Astrocyte of the cerebellum (primary cell): ENCODE measurements at regions not wholly inside any gene's neighbourhood (a gene's known extent, or its start where the extent isn't known, plus 50 kb on each side); places are given as distances from the start of the nearest gene placed in this dataset.
"Not testable (repeated sequence)": the region's sequence is repeated elsewhere in the genome, so short reads cannot be mapped to it uniquely, and the experiment has no call there.

Experiments used
- DNase-seq: peaks from one replicate; pipeline ENCODE4 v3.0.0-alpha.2; 2011; ENCODE audit warnings: low read depth
- H3K4me3 ChIP-seq: 2 replicates; pipeline ENCODE4 v1.5.1; 2011; ENCODE audit warnings: mild to moderate bottlenecking, low read depth, low read length, moderate library complexity
- CTCF ChIP-seq: IDR thresholded peaks from 2 replicates; pipeline ENCODE4 v1.5.1; 2012; ENCODE audit warnings: low read length, low read depth, moderate library complexity, mild to moderate bottlenecking; ENCODE audit errors: missing control alignments
- in situ Hi-C: cut with HindIII; loops from 2 replicates; pipeline ENCODE4 v1.10.0; 2017; ENCODE audit warnings: low sequenced_read_pairs

DNA sequence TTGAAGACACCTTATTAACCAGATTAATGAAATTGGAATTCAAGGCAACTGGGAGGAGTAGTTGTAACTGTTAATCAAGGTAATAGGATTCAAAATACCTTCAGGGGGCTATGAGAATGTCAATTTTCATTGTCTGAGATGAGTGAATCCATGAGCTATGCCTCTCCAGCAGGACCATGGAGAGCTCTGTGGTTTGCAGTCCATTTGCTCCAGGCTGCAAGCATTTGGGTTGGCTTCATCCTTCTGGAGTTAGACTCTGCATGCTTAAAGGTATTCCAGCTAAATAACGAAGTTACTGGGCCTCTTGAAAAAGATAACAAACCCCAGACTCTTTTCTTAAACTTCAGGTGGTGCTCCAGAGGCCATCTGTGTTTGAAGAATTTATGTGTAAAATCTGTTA is 207.1 kb upstream of the SLC8A1 start:
- in situ Hi-C loops = no loop called here
- peak; percentile 26 for DNase-seq
- TF ChIP-seq CTCF = no peak
- no peak overlapping the region for H3K4me3 ChIP-seq

DNA sequence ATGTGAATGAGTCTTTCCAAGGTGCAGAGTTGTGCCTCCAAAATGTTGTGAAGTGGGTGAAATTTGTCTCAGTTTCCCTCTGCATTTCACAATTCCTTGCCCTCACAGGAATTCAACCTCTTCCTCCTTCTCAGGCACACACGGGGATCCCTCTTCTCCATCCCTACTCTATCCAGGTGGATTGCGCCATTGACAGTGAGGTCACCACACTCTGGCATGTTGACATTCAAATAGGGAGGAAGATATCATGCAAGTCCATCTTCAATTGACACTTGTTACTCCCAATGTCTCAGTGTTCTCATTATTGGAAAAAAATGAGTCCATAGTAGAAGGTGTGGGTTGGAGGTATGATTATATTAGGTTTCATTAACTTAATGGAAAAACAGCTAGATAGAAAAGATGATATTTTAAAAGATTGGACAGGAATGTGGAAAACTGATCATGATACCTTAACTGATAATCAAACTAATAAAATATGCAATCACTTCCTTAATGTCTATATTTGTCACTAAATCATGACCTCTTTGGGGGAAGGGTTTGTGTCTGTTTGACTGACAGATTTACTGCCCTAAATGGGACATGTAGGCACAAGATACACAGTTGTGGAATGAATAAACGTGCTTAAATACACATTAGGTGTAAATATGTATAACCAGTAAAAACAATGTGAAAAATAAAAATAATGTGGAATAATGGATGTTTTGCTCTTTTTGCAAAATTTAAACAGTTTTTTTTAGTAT is 213.8 kb upstream of the SLC8A1 start:
- TF ChIP-seq CTCF = no peak
- in situ Hi-C loops = loop anchor here (5.0 kb wide), 1 partner anchor 82 kb away; no protein-coding TSS in a partner anchor
- no peak overlapping the region for H3K4me3 ChIP-seq
- DNase-seq = no peak

GRCh38 chr2:40666398-40666797 is 214.5 kb upstream of the SLC8A1 start:
- TF ChIP-seq CTCF = no peak
- in situ Hi-C loops = loop anchor here (5.0 kb wide), 1 partner anchor 81 kb away; no protein-coding TSS in a partner anchor
- no peak for DNase-seq
- no peak overlapping the region for H3K4me3 ChIP-seq

GRCh38 chr2:40668425-40668824 is 216.5 kb upstream of the SLC8A1 start:
- DNase-seq = no peak
- no peak for TF ChIP-seq CTCF
- no peak overlapping the region for H3K4me3 ChIP-seq
- in situ Hi-C loops = loop anchor here (5.0 kb wide), 1 partner anchor 79 kb away; no protein-coding TSS in a partner anchor

DNA sequence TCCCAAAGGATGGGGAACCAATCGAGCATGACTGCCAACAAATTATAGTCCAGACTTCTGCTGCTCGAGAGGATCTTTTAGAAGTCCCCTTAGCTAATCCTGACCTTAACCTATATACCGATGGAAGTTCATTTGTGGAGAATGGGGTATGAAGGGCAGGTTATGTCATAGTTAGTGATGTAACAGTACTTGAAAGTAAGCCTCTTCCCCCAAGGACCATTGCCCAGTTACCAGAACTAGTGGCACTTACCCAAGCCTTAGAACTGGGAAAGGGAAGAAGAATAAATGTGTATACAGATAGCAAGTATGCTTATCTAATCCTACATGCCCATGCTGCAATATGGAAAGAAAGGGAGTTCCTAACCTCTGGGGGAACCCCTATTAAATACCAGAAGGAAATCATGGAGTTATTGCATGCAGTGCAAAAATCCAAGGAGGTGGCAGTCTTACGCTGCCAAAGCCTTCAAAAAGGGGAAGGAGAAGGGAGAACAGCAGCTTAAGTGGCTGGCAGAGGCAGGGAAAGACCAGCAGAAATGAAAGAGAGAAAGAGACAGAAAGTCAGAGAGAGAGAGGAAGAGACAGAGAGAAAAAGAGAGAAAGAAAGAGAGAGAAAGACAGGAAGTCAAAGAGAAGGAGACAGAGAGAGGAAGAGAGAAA is 224.4 kb upstream of the SLC8A1 start:
- H3K4me3 ChIP-seq, in situ Hi-C loops, DNase-seq: not testable (repeated sequence)

DNA sequence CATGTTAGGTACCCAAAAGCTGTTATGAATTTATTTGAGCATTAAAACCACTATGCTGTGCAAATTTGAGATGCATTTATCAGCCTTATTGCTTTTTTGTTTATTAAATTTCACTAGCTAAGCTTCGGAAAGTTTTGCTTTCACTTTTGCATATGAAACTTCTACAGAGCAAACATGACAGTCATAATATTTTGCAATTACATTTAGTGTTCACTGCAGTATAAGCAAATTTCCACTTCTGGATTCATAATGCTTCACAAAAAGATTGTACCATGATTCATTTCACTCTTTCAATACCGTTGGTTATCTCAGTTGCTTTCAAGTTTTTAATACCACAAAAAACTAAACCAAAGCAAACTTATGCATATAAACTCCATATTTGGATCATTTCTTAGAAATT is 228.7 kb upstream of the SLC8A1 start:
- in situ Hi-C loops = no loop called here
- H3K4me3 ChIP-seq = no peak overlapping the region

More for the DNA sequence above, 228.7 kb upstream of the SLC8A1 start:
- no peak for DNase-seq
- no peak for TF ChIP-seq CTCF
